ENCODE measurements at regions not wholly inside any gene's neighbourhood (a gene's known extent, or its start where the extent isn't known, plus 50 kb on each side); places are given as distances from the start of the nearest gene placed in this dataset.

- TF ChIP-seq POLR2A (IDR thresholded peaks at IDR 0.05), result no peak
- TF ChIP-seq CTCF (IDR thresholded peaks at IDR 0.05), result no peak
Observed at GRCh38 chr6:74879976-74880375, 325.9 kb downstream of the COL12A1 start.
